EL (cell line): ENCODE measurements at regions not wholly inside any gene's neighbourhood (a gene's known extent, or its start where the extent isn't known, plus 50 kb on each side); places are given as distances from the start of the nearest gene placed in this dataset.
"Not testable (repeated sequence)": the region's sequence is repeated elsewhere in the genome, so short reads cannot be mapped to it uniquely, and the experiment has no call there.

Source experiments
- DNase-seq: peaks from one replicate; pipeline ENCODE4 v3.0.0-alpha.2; 2016

DNA sequence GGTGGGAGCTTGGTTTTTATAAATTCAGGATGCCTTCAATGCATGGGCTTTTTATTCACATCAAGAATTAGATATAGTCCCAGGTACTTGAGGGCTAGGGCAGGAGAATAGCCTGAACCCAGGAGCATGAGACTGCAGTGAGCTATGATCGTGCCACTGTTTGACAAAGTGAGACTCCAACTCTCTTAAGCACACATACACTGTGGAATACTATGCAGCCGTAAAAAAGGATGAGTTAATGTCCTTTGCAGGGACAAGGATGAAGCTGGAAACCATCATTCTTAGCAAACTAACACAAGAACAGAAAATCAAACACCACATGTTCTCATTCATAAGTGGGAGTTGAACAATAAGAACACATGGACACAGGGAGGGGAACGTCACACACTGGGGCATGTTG is 470.0 kb downstream of the SETD4 start:
- not testable (repeated sequence) for DNase-seq

DNA sequence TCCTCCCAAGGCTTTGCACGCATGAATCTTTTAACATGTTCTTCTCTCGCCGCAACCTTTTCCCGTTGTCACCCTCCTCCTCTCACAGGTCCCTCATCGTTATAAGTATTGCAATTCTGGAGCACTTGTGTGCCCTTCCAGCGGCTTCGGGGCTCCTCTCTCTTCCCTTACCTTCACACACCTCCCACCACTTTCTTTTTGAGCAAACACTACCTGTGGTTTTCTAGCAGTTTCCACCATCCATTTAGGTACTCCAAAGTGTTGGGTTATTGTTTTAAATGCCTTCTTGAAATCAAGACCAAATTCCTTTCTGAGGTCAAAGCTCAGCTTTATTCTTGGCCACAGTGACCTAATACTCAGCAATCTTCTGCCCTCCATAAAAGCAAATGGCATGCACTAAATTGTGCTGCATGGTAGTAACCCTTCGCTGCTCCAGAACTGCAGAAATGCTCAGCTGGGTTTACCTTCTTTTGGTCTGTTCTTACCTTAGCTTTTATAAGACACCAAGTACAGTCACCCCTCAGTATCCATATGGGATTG is 472.4 kb downstream of the SETD4 start:
- DNase-seq: peak; percentile 6

DNA sequence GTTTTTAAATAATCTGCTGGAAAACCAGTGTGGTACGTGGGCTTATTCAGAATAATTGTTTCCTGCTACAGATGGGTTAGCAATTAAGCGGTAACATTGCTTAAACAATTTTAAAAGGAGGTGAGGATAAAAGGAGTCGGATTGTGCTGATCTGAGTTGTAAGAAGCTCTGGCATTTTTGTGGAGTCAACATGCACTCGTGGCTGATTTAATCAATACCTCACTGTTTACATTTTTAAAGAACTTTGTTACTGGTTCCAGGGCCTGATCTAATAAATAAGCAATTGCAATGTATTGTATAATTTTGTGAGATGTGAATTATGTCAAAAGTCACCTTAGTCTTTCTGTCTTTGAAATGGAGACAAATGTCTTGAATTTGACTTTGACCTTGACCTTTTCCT is 474.0 kb downstream of the SETD4 start:
- no peak for DNase-seq

DNA sequence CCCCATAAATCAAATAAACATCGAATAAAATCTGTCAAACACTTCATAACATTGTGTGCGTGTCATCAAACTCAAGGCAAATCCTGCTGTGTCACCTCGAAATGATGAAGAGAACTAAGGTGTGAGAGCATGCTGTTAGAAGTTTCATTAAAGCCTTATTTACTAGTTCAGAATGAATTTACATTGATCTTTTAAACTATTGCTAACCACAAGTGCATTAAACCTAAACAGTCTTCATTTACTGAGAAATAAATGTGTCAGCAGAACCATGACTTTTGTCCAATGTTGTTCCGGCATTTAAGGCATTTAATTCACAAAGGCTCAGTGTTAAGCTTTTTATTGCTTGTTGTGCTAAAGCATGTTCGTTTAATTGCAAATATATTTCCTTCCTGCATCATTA is 474.4 kb downstream of the SETD4 start:
- DNase-seq: peak; percentile 10

DNA sequence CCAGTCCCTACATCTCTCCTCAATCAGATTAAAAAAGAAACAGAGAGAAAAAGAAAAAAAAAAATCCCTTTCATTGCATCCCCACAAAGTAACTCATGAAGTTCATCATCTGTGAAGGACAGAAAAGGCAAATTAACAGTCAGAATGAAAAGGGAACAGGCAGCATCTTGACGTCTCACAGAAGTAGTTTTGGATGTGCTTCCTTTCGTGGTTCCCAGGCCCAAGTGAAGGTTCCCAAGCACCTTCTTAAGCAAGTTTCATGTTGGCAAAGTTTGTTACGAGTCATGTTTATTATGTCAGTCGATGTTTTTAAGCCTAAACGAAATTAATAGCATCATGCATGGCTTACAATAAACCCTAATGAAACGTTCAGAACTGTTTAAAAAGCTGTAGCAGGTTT is 475.2 kb downstream of the SETD4 start:
- DNase-seq: no peak

DNA sequence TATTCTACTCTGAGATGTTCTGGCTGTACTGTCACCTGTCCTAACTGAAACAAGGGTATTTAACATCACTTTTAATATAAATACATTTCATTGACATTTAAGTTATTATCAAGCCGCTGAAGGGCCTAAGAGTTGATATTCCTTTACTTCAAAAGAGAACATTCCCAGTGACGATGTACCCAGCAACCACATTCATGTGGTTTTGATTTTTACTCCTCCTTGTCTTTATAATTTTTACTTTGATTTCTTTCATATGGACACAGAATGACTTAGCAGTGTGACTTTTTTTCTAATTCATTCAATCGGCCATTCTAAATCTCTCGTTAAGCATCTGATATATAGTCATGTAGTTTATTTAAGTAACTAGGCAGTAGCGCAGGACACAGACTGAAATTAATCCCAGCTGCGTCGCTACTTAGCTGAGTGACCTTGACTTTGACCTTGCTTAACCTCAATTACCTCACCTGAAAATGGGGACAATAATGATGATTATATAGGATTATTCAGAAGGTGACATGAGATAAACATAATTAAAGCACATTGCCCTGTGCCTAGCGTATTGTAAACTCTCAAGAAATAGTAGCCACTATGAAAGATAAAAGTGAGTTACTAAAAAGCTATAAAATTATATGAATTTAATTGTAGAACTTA is 476.6 kb downstream of the SETD4 start:
- no peak for DNase-seq

DNA sequence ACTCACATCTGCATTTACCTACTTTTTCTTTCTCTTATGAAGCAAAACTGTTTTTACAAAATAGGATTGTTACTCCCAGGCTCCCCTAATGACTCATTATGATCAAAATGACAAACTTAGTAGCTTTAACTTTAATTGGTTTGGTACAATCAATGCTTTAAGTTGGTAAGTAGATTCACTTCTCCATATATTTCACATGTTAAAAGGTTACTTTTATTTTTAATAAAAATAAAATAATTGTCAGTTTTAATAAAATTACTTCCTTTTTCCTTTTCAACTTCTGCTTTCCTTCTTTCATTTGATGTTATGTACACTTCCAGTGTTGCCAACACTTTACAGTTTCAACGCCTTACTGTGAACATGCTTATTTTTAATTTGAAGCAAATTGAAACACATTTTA is 477.6 kb downstream of the SETD4 start:
- no peak for DNase-seq

DNA sequence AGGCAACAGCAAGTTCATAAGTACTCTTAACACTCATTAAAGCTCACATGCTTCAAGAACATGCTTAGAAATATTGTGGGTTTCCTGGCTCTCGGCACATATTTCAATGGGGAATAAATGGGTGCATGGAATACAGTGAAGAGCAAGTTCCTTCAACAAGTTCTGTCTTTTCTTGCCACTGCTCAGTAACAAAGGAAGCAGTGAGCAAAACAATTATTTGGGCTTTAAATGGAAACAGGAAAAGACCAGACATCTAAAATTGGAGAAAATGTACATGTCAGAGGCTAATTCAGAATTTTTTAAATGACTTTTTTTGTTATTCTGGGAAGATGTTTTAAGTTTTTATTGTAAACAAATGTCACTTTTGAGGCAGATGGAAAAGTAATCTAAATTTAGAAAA is 478.7 kb downstream of the SETD4 start:
- DNase-seq: no peak

DNA sequence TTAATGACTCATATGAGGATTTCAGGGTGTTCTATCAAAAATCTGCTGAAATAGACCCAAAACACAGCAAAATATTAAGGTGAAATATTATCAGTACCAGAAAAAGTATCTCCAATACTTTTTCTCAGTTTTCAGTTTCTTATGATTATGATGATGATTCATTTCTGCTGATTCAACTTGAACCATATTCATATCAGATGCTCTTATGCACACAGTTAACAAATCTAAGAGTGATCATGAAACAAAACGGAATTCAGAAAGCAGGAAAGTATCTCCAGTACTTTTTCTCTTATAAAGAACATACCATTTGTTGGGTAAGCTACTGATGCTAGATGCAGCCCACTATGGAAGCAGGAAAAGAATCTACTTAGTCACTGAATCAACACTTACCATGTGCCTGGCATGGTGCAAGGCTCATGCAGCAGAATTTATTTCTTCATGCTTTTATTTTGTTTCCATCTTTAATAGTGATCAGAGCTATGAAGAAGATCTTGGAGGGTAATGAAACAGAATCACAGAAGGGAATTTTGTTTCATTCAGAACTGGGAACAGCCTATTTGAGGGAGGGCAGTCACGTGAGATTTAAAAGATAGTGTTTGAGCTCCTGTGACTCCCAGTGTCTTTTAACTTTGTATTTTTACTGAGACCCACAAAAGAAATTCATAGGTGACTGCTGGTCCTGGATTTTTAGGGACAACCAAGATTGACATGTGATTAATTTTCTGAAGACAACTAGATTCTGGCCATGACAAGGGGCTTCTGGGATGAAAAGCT is 480.6 kb downstream of the SETD4 start:
- no peak for DNase-seq

DNA sequence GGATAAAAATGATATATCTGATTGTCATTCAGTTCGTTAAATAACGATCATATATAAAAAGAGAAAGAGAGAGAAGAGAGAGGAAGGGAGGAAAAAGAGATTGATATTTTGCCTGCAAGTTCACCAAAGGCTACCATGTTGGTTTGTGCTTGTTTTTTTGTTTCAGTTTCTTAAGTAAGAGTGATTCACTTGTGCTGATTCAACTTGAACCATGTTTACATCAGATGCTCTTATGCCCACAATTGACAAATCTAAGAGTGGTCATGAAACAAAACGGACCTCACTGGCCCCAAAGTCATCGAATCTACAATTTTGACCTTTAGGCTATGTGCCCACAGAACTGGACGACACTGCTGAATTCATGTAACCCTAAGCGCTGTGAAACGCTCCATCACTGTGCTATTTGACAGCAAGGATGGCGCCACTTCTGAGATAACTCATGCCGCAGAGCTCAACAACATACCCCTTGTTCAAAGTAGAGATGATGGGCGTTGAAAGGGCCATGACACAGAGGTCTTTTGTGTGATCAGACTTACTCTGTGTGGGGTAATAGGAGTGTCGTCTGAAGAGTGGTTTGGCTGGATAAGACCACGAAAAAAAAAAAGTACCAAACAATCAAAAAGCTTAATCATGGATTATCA is 481.4 kb downstream of the SETD4 start:
- peak; percentile 34 for DNase-seq

DNA sequence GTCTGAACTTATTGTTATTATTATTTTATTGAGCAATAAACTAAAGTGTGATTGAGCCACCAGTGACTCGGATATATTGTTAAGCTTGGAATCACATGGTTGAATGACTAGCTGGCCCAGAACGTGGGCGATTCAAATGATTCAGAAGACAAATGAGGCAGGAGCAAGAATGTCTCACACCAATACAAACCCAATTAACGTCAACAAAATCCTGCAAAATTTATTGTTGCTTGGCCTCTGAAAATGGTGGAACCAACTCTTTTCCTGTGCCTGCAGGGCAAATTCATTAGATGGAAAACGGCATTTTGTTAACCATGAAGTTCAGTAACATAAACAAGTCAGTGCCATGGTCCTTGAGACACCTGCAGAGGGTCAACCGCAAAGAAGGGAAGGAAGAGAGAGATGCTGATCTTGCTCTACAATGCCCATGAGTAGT is 482.0 kb downstream of the SETD4 start:
- peak; percentile 90 for DNase-seq

DNA sequence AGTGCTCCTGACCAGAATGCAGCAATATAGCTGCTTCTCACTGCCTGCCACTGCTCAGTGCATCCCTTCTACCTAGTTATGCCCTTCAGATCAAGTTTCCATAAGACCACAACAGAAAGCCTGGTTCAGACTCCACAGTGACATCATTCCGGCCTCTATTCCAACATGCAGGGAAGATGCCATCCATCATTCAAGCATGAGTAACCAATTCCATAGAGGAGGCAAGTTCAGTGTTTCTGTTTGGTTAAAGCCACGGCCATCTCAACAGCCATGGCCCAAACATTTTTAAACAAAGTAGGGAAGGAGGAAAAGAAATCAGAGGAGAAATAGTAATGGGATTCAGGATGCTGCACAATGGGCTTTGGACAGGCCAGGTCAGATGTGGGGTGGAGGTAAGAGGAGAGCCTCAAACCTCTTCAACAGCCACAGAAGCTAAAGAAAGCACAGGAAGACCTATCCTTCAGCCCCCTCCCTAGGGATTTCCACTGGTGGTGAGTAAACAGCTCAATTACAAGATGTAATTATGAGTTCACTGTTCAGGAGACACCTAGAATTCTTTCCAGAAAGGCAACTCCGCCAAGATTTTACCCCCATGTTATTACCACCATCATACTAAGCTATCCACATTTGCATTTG is 484.9 kb downstream of the SETD4 start:
- DNase-seq: peak; percentile 87

DNA sequence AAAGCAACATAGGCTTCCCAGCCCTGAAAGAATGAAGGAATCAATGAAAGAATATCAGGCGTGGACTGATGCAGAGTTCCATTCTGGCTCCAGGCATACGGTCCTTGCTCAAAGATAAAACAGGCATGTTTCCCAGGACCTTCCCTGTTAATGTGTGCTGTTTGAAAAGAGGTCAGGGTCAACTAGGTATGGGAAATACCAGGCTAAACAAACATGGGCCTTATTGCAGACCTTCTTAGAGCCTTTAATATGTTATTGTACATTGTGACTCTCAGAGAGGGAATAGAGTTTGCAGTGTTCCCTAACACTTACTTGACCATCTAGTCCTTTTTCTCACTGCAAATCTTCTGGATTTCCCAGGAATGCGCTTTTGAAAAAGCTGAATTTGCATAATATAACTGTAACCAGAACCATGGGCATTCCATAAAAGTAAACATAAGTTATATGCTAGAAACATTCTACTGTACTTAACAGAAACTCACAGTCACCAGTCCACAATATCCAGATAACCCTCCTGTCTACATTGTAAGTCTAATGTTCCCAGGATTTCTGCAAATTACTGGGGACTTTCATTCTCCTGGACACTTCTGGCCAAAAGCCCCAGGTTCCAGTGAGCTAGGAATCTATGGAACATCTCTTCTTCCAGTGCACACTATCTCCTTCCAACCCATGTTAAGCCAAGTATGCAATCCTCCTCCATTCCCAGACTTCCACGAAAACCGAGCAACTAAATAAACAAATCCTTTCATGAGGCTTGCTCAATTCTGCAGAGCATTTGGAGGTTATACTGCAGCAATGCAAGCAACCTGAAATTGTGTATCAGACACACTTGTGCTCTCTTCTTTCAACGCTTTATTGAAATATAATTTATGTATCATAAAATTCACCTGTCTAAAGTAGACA is 486.6 kb downstream of the SETD4 start:
- no peak for DNase-seq

DNA sequence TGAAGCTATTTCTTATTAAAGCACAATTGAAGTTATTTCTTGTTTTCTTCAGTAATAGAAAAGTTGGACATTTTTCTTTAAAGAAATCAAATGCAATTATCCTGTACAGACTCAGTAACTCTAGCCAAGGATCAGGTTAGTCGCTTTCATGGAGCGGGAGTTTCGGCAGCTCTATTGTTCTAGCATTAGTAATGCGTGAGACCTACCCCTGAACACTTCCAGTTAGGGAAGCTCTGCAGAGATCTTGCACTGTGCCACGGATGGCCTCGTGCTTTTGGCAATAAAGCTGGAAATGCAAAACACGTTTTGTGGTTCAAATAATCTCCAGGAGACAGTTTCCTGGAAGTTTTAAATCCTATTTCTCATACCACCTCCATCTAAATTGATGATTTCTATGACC is 488.4 kb downstream of the SETD4 start:
- no peak for DNase-seq

DNA sequence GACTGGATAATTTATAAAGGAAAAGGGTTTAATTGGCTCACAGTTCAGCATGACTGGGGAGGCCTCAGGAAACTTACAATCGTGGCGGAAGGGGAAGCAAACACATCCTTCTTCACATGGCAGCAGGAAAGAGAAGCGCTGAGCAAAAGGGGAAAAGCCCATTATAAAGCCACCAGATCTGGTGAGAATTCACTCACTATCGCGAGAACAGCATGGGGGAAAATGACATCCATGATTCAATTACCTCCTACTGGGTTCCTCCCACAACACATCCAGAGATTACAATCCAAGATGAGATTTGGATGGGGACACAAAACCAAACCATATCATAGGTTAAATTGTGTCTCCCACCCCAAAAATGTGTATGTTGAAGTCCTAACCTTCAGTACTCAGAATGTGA is 491.7 kb downstream of the SETD4 start:
- no peak for DNase-seq

DNA sequence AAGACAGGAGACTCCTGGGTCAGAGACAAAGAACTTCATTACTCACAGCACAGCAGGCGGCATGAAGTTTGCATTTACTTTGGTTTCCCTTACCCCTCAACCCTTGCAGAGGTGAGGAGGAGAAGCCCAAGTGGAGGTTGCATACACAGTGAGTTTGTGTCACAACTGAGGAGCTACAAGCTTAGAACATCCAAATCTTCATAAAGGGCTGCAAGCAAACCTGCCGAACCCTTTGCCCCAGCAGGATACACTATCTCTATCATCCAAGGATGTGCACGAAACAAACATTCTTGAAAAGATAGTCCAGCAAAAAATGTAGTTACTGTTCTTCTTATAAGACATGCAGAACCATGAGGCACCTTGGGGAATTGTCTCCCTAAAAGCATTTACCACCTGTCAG is 493.5 kb downstream of the SETD4 start:
- DNase-seq: no peak

DNA sequence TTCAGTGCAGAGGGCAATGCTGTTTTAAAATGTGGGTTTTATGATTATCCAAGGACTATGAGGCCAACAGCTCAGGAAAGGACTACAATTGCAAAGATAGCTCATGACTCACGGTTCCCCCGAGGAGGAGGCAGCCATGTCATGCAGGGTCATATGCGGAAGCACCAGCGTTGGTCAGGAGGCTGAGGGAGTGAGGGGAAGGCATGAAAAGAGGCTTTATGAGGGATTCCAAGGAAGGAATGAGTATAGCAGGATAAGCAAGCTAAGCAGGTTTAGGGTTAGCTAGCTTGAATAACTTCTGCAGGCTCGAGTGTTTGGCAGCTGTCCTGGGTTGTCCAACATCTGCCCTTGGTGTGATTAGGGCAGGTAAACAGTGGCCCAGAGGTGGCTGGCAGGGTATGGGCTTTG is 495.1 kb downstream of the SETD4 start:
- peak; percentile 93 for DNase-seq

DNA sequence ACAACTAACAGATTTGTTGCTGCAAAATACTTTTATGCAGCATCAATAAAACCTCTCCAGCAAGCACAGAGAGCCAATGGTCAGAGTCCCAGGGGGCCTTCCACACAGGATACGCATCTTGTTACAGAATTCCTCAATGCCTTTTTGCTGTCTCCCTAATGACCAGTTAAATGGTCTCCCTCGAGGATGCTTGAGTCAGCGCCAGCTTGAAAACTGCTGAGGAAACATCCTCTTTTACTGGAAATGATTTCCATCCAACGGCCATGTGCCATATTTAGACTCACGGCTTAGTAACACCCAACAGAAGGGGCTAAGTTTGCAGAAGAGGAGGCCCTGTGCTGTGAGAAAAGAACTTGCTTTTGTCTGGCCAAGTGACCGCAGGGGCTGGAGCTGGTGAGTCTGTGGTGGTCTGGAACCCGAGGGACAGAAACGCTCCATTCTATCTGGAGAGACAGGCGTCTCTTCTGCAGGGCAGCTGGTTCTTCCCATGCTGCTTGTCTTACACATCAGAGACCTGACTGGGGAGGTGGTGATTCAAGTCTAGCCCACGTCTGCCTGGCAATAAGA is 496.4 kb downstream of the SETD4 start:
- peak; percentile 91 for DNase-seq

DNA sequence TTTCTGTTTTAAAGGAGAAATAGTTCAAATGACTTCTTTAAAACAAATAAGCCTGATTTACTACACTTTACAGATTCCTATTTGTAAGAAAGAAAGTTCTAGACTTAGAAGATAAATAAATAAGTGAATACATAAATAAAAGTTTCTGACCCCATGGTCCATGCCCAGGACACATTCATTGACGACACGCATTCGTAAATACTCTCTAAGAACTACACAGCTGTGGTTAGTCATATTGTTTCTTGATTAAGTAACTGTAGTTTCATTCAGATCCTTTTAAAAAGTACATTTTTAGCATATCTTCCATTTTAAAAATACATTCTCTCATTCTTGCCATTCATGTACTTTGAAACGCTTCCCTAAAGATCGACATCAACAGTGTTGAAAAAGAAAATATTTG is 497.4 kb downstream of the SETD4 start:
- DNase-seq: no peak

DNA sequence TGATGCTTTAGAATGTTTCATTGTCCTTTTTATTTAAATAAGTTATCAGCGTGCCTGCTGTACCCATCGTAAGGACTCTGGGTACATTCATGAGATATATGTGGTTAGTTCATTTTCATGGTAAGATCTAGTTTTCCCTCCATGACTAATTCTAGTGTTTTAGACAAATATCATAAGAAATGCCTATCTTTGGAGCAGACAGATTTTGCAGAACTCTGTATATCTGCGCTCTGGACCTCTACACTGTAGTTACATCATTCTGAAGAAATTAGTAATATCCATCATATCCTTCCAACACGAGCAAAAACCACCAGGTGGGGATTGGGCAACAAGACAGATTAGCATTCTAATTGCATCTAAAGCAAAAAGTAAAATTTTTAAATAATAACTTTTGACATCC is 499.2 kb downstream of the SETD4 start:
- DNase-seq: no peak

DNA sequence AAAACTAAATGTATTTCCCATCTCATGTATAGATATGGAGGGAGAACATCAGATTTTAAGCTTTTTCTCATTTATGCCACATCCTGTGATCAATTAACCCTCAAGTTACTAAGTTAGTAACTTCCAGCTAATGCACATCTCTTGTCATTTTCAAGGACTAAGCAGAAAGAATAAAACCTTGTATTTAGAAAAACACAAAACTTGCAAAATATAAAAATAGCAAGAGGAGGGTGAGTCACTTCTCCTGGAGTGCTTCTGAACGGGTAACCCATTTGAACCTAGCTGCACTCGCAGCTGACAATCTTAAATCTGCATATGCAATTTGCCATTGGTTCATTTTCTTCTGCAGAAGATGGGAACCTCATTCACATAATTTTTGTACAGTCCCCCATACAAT is 500.5 kb downstream of the SETD4 start:
- DNase-seq: peak; percentile 46
